Fibroblast of skin of scalp (primary cell): ENCODE measurements at regions not wholly inside any gene's neighbourhood (a gene's known extent, or its start where the extent isn't known, plus 50 kb on each side); places are given as distances from the start of the nearest gene placed in this dataset.

ENCODE experiments used
- DNase-seq: peaks from one replicate; pipeline ENCODE4 v3.0.0-alpha.2; 2013

GRCh38 chr3:165897137-165897536 lies 59.9 kb upstream of the BCHE start:
- no peak for DNase-seq

GRCh38 chr3:165895919-165896318 lies 58.7 kb upstream of the BCHE start:
- DNase-seq: no peak

- no peak for DNase-seq
These were observed 55.3 kb upstream of the BCHE start for GRCh38 chr3:165892565-165892964.
